T-helper 1 cell (primary cell): ENCODE measurements at regions not wholly inside any gene's neighbourhood (a gene's known extent, or its start where the extent isn't known, plus 50 kb on each side); places are given as distances from the start of the nearest gene placed in this dataset.

Experiments
- DNase-seq, 5 donors: peaks; one replicate each; pipeline ENCODE4 v3.0.0-alpha.2; 2012 to 2020

DNA sequence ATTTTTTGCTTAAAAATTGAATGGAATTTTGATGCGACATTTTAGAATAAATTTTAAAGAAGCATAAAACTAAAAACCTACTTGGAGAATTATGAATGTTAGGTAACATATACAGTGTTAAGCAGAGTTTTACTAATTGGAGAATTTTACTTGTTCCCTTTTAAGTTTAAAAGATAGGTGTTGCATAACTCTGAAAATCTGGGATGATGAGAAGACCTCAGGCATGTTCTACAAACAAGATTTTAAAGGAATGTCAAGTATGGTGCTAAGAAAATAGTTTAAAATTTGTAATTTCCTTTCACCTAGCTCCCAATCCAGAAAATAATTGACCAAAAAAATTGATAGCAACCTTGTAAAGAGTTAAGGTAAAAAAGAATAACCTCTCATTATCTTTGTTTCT is 135.8 kb downstream of the RFC3 start:
- DNase-seq = no peak

DNA sequence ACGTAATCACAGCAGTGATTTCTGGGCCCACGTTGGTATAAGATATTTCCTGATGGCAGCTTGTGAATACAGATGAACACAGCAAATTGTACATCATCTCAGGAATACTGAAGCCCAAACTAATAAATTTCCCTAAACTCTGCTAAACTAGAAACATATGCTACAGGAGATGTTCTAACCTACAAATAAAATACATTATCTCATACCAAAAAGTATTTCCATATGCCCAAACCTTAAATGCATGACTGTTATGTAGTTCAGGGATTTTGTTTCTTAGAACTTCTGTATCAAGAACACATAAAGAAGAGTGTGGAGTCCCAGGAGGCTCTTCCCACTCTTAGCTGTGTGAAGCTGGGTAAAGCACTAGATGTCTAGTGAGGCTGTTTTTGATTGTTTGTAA is 138.4 kb downstream of the RFC3 start:
- DNase-seq = no peak

DNA sequence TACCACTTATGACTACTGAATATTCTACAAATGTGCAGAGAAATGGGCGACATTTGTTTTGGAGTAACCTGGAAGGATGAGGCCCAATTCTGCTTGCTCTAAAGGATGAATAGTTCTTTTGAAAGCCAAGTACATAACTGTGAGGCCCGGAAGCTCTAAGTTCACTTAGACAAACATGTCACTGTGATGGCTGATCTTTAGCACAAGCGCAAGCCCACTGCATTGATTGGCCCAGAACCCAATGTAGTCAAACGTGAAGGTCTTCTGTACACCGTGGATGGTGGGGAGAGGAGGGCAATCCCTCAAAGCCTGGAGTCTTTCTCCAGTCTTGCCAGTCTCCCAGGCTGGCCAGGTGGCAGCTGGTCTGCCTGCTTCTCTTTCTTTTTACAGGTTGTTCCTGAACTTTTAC is 139.6 kb downstream of the RFC3 start:
- no peak for DNase-seq

DNA sequence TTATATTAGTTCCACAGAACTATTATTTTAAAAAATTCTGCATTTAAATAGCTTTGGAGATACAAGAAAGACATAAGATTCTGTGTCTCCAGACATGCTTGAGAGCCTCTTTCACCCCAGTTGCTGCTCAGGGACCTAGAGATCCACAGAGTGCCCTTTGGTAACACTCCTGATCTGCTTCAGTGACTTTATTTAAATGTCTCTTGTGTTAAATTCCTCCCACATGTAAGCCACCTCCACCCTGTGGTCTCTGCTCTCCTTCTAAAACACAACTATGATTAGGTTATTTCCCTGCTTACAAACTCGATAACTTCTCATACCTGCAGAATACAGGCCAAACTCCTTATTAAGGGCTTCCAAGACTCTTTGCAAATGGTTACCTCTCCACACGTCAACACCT is 141.0 kb downstream of the RFC3 start:
- no peak for DNase-seq

DNA sequence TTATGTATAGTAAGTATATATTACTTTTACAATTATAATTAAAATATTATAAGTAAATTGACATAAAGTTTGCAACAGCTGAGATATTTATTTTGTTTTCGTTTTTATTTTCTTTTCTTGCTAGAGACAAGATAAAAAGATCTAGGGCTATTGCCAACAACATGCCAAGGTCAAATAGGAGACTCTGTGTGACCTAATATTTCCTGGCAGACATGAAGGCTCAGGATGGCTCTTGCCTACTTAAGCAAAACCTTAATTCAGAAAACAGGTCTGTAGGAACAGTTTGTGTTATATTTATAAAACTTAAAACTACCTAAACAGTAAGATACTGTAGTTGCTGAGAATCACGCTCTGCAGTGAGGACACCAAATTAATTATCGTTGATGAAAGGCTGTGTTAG is 145.2 kb downstream of the RFC3 start:
- DNase-seq = no peak

DNA sequence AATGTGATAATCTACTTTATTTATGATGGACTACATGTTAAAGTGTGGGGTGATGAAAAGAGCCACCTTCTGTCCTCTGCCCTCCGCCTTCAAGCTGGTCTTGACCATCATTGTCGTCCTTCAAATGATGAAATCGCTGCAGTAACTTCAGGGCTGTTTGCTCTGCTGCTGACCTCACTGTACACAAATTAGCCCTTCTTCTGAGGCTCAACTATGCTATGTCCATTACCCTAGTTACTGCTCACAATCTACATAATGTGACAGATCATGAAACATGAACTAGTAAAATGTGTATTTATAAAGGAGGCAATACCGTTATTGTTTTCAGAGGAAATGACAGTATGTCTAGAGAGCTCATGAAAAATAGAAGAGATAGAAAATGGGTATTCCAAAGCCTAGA is 145.9 kb downstream of the RFC3 start:
- no peak for DNase-seq

DNA sequence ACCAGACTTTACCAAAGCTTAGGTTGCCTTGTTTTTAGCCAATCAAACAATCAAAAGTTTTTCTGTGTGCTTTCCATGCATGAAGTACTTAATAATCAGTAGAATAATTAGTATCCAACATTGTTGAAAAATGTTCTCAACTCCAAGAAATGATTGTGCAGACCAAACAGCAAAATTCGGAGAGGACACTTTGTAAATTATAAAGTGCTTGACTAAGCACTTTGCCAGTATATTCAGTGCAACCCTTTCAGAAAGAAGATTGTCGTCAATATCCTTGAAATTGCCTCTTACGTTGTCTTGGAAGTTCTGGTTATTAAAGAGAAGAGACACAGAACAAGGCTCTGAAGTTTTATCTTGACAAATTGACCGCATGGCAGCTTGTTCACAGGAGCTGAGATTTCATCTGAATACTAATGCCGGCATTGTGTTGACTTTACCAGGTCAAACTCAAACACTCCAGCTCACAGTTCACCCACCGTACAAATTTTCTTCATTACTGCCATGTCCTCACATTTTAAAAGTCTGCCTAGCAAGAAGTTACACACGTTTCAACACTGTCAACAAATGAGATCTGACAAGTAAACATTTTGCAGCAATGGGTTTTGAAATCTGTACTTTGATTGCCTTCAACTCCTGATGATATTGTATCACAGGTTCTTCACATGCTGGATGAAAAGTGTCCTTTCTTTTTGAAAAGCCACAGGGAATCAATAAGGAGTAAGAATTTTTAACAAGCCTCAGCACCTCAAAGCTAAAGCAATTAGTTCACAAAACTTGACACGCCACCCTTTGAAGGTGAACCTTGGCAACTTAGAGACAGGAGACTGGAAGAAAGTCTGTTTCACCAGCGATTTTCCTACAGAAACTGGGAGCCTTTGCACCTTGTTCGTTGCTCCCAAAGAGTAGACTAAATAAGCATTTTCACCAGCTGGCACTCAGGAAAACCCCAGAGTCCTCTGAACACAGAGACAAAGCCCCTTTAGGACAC is 150.9 kb downstream of the RFC3 start:
- DNase-seq = no peak

DNA sequence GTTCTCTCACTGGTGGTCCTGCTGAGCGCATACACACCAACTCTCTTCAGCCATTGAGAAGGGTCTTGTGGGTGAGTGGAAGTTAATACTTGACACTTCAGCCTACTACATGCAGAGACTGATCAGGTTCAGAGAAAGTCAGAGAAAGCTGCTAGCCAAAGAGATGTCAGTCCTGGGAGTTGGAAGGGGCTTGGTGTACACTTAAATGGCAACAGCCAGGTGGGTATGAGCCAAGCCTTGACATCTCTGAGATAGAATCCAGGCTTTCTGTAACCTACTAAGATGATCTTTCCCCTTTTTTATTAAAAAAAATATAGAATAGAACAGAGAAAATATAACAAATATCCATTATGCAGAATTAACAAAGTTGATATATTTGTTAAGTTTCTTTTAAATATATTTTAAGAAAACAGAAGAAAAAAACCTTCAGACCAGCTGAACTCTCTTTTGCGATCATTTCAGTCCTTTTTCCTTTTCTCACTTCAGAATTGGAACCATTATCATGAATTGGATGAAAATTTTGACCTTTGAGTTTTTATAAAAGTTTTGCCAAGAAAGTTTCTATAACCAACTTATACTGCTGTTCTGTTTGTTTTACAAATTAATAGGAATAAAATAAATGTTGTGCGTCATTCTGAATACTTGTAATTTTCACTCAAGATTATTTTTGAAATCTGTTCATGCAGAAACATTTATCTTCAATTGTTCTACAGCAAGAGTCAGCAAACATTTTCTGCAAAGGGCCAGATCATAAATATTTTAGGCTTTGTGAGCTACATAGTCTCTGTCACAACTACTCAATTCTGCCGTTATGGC is 153.0 kb downstream of the RFC3 start:
- DNase-seq = no peak

DNA sequence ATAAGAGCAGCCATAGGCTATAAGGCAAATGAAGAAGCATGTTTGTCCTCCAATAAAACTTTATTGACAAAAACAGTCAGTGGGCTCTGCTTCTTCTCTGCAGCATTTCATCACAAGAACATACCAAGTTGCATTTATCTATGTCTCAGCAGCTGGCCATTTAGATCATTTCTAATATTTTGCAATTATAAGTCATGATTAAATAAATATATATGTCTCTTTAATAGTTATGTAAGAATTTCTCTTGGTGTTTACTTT is 153.5 kb downstream of the RFC3 start:
- DNase-seq = no peak

DNA sequence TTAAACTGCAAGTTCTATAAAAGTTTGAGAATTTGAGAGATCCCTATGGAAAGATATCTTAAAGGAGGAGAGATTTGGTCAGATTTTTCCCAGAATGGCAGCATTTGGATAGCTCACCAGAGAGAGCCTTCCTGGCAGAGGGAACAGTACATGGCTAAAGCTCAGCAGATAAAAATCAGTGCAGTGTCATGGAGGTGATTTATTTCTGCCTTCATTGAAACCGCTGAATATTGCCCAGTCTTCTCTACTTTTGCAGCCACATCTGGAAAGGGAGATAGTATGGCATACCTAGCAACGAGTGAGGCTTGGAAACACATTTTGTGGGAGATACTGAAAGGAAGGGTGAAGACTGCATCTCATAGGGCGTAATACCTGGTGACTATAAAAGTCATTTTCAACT is 155.2 kb downstream of the RFC3 start:
- DNase-seq = no peak

DNA sequence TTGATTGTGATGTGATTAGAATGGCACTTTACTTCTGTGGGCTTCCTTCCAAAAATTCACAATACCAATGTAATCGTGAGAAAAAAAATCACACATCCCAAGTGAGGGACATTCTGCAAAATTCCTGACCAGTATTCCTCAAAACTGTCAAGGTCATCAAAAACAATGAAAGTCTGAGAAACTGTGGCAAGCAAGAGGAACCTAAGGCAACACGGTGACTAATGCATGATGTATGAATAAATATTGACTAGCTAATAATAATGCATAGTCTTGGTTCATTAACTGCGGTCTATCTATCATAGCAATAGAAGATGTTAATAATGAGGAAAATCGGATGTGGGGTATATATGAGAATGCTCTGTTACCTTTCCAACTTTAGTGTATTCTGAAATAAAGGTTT is 159.0 kb downstream of the RFC3 start:
- DNase-seq = no peak

DNA sequence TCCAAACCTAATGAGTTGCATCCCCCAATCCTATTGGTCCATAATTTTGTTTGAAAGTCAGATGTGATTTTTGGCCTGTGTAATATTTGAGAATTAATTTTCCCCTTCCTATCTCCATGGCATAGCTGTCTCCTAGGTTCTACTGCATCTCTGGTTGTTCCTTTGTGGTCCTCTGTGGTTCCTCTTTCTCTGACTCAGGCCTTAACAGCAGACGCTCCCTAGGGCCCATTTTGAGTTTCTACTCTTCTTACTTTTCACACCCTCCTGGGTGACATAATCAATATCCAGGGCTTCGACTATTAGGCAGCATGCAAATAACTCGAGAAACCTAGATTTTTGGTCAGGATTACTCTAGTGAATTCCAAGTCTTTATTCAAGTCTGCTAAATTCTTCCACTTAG is 160.7 kb downstream of the RFC3 start:
- no peak for DNase-seq

DNA sequence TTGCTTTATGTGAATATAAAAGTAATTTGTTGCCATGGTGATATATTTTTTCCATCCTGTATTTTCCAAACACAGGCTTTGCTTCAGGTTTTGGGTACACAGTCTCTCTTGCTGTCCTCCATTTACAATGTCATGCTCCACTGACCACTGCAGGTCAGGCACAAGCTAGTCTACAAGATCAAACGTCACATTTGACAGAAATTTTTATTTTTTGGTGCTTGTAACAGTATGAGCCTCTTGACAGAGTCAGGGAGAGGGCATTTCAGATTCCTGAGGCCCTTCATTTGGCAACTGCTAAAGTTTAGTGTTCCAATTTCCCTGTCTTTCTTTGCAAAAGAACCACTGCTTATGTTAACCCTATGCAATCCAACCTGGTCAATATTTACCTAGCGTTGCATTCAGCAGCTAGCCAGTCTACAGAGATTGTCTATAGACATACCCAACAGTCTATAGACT is 175.0 kb downstream of the RFC3 start:
- DNase-seq = no peak

DNA sequence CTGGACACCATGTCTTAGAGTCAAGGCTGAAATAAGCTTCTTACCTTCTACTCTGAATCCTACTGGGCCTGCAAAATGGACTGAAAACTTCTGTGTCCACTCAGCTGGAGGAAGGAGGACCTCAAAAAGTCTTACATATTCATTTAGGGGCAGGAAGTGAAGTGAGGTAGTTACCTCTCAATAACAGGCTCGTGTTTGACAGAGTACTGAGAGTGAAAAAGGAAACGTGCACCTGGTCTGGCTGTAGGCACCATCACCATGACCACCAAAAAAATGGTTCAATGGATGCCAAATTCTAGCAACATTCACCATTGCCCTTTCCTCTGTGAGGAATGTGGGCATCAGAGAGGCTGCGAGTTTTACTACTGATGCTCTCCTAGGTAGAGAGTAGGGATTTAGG is 176.2 kb downstream of the RFC3 start:
- no peak for DNase-seq

DNA sequence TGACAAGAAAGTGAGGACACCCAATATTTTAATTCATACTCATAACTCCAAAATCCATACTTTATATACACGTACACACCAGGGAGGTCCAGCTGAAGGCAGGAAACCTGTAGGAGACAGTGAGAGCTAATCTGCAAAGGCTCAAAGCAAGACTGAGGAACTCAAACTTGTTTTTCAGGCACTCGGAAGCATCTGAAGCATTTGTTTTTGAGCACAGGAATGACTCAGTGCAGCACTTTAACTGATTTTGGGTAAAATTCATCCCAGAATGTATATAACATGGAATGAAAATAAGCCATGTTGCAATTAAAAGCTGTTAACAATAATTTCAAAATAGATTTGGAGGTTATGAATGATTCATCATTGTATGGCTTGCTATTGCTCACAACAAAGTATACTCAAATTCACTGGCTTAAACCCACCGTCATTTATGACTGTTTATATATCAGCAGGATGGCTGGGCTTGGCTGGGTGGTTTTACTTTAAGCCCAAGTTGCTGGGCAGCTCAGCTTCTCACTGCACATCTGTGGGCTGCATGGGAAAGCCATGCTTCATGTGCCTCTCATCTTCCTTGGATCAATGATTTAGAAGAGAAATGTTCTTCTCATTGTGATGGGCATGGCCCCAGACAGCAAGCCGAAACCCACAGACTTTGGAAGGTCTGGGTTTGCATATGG is 177.0 kb downstream of the RFC3 start:
- no peak for DNase-seq

DNA sequence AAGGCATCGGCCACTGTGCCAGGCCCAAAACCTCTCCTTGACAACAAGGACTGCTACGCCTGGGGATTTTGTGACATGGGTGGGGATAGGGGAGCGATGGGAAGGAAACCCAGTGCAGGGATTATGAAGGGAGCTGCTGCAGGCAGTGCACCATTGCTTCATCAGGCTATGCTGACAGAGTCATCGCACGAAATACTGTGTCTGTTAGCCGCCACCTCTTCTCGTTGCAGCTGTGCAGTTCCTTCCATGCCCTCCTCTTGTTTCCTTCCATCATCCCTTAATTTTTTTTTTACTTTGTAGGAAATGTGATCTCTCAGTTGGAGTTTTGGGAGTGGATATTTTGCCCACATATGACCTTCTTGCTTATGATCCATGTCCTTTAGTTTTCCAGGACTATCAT is 178.7 kb downstream of the RFC3 start:
- no peak for DNase-seq

DNA sequence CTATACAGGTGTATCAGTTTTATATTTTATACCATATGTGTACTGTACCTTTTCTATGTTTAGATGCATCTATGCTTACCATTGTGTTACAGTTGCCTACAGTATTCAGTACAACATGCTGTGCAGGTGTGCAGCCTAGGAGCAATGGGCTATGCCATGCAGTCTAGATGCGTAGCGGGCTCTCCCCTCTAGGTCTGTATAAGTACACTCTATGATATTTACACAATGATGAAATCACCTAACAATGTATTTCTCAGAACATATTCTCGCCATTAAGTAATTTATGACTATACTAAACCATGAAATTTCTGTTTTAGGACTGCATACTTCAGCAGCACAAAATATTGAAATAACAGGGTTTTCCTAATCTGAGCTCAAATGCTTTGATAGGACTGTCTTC is 179.6 kb downstream of the RFC3 start:
- DNase-seq = no peak

DNA sequence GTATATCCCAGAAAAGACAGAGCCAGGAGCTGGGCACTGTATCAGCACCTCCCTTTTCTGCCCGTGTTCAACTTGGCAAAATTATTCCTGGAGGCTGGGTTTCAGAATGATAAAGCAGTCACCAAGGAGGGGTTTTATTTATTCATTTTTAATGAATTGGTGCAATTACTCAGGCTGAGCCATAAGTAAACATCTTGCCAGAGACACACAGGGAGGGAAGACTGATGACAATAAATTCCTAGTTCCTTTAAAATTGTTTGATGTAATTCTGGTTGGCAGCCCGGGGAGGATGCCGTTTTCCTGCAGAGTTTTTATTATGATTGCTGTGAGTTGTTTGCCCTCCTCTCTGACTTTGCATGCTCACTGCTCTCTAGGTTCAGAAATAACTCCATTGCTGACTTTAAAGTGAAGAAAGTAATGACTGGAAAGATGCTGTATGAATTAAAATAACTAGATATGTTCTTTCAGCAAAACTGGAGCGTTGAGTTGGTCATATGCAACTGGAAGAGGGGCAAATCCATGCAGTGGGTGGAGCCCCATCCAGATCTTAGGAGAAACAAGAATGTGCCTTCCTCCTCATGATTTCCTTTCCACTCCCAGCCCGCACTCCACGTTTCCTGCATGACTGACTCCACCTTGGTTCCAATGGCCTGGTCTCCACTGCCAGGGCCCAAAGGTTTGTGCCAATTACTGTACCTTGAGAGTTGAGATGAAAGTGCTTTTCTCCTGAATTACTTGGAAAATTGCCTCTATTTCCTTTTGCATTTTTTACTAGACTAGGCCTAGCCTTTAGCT is 182.1 kb downstream of the RFC3 start:
- DNase-seq = no peak

DNA sequence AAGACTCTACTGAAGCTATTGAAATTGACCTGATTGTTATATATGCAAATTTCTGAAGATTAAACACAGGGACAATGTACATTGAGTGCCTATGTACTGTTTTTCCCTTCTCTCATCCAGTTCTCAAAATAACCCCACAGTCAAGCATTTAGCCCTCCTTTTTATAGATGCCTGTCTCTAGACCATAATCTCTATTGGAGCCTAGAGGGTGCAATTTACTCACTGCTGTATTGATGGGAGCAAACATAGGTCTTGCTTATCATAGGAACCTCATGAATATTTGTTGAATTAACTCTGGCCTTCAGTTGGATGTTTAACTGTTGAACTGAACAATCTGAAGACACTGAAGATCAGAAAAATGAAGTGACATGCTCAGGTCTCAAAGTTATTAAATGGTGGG is 183.0 kb downstream of the RFC3 start:
- DNase-seq = no peak

DNA sequence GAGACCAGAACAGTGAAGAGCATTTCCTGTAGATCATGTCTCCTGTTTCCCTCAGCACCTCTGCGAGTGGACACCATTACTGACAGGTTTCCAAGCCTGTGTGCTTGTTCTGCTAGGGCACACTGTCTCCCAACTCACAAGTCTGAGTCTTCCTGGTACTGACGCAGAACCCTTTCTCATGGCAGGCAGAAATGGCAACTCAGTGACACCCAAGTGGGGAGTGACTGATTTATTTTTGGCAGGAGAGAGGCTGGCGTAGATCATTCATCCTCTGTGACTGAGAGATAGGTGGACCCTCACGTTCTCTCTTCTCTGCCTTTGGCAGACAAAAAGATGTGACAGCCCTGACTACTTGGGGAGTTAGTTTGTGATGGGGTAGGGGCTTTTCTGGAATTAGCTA is 183.4 kb downstream of the RFC3 start:
- no peak for DNase-seq

DNA sequence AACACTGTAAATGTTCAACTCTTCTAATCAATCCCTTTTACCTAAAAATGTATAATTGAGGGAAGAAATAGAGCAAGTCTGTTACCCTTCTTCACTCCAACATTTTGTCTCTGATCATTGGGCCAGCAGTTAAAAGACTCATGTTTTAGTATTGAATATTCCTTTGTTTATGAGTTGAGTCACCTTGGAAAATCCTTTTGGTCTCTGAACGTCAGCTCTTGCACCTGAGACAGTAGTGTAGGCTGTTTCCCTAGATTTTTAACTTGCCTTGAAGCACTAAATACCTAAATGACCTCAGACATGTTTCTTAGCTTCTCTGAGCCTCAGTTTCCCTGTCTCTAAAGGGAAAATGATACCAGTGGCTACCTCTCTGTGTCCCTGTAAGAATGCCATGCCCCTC is 184.2 kb downstream of the RFC3 start:
- no peak for DNase-seq

DNA sequence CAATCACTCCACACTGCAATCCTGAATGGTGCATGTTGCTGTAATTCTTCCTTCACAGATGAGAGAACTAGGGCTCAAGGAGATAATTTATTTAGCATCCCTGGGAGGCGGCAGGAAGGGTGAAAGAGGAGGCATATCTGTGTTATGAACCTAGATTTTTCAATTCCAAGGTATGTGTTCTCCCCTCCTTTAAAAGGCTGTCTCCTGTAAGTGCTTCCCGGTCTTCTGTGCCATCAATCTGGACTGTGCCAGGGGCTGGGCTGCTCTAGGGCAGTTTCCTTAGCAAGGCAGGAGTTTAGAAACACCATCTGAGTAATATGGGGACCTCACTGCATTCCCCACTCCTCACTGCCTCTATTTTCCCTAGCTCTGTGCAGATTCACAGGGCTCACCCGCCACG is 185.0 kb downstream of the RFC3 start:
- DNase-seq = no peak

DNA sequence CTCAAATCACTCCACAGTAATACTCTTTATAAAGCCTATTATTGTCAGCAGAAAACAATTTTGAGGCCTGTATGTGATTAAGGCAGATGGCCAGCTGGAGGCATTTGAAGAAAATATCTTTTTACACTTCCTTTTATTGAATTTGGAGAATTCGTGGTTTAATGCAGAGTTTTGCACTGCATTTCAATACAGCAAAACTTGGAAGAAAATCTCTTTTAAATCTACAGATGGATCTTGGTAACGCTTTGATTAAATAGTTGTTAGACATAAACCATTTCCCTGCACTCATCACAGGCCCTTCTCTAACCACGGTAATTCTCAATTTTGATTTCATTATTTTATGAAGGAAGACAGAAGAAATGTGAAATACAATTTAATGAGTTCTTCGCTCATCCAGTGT is 185.7 kb downstream of the RFC3 start:
- DNase-seq = no peak
